HepG2 (cell line): ENCODE measurements at regions not wholly inside any gene's neighbourhood (a gene's known extent, or its start where the extent isn't known, plus 50 kb on each side); places are given as distances from the start of the nearest gene placed in this dataset.

Experiments
- ATAC-seq: fragments of 200-7000 bp; cut with Tn5 transposase; 3 replicates; pipeline ENCODE4 v1.9.1; 2020; ENCODE audit warnings: mild to moderate bottlenecking, moderate library complexity
- BruUV-seq: library from RNA; stranded (reverse); fragments of 400-500 nt; replicated peaks from 2 replicates; lab custom pipeline; 2021; lab: Mats Ljungman, UMichigan
- CTCF ChIA-PET: fragments of 300-600 bp; formaldehyde crosslinking; extraction: SDS; loops from one replicate; lab custom pipeline; 2021; ENCODE audit warnings: low total read pairs, inconsistent platforms, low intra/inter-chr PET ratio; lab: Yijun Ruan, JAX
- POLR2A ChIA-PET: fragments of 350-600 bp; sonication (Branson Sonifier 250); formaldehyde crosslinking; loops from one replicate; lab custom pipeline; 2020; ENCODE audit warnings: antibody characterized with exemption, inconsistent platforms; lab: Yijun Ruan, JAX
- DNase-seq: peaks from one replicate; pipeline ENCODE4 v3.0.0-alpha.2; 2015; ENCODE audit warnings: low spot score
- FAIRE-seq: peaks from 3 replicates; lab custom pipeline; 2011; peaks lifted over from hg19 to GRCh38; lab: Jason Lieb, UNC
- H2AFZ ChIP-seq: one replicate; pipeline ENCODE4 v1.6.1; 2011; ENCODE audit warnings: low read length, inconsistent platforms
- H3K27ac ChIP-seq: fragments of 300-600 bp; 3 replicates; pipeline ENCODE4 v1.8.0; 2011; ENCODE audit warnings: mixed run types, mild to moderate bottlenecking, mixed read lengths, low read length, inconsistent platforms; ENCODE audit not compliant: insufficient read depth; ENCODE audit errors: extremely low read length
- H3K27me3 ChIP-seq, 2 experiments: fragments of 200-600 bp in 1 of 2; 2 replicates in 1 of 2; 3 replicates in 1 of 2; pipeline versions ENCODE4 v1.6.0 to v1.8.0; 2011; ENCODE audit warnings: low read length in 2 of 2, mild to moderate bottlenecking in 2 of 2, moderate library complexity in 2 of 2, inconsistent platforms in 1 of 2; ENCODE audit not compliant: insufficient read depth in 2 of 2, control insufficient read depth in 1 of 2
- H3K36me3 ChIP-seq, 2 experiments: fragments of 200-600 bp in 1 of 2; replicated peaks in 1 of 2; 2 replicates in 1 of 2; 3 replicates in 1 of 2; pipeline versions ENCODE4 v1.5.1 to v1.8.0; 2011; ENCODE audit warnings: low read length in 2 of 2, inconsistent platforms in 1 of 2; ENCODE audit not compliant: insufficient read depth in 2 of 2, control insufficient read depth in 1 of 2
- H3K4me1 ChIP-seq: 2 replicates; pipeline ENCODE4 v1.5.1; 2012; ENCODE audit warnings: low read length, inconsistent platforms; ENCODE audit not compliant: insufficient read depth
- H3K4me2 ChIP-seq: 2 replicates; pipeline ENCODE4 v1.6.0; 2011; ENCODE audit warnings: low read depth, low read length, inconsistent platforms
- H3K4me3 ChIP-seq, 3 experiments: fragments of 200-600 bp in 1 of 3; sonication (generic), shearing (Covaris generic) in 1 of 3; replicated peaks in 1 of 3; 2 replicates each; pipeline ENCODE4 v1.5.1; 2011 to 2016; ENCODE audit warnings: low read length in 3 of 3, inconsistent platforms in 2 of 3, low read depth in 2 of 3, mild to moderate bottlenecking in 2 of 3, control low read depth in 1 of 3, mixed read lengths in 1 of 3; ENCODE audit not compliant: insufficient read depth in 1 of 3
- H3K79me2 ChIP-seq: one replicate; pipeline ENCODE4 v1.6.1; 2011; ENCODE audit warnings: low read length, inconsistent platforms; ENCODE audit not compliant: insufficient read depth
- H3K9ac ChIP-seq: 2 replicates; pipeline ENCODE4 v1.6.0; 2011; ENCODE audit warnings: mild to moderate bottlenecking, low read depth, low read length, inconsistent platforms; ENCODE audit not compliant: insufficient read depth
- H3K9me3 ChIP-seq: 2 replicates; pipeline ENCODE4 v1.5.1; 2012; ENCODE audit warnings: mild to moderate bottlenecking, low read length
- H4K20me1 ChIP-seq: 2 replicates; pipeline ENCODE4 v1.6.0; 2011; ENCODE audit warnings: inconsistent platforms, mild to moderate bottlenecking, low read length, moderate library complexity; ENCODE audit not compliant: insufficient read depth
- ARNT2 ChIP-seq: sonication (generic); formaldehyde crosslinking; IDR thresholded peaks from 2 replicates; pipeline ENCODE4 v1.8.0; 2022; ENCODE audit warnings: mild to moderate bottlenecking, low read depth, missing genetic modification reagents, moderate library complexity
- KLF6 ChIP-seq: IDR thresholded peaks from 2 replicates; pipeline ENCODE4 v1.8.0; 2016; ENCODE audit warnings: missing biosample characterization, missing genetic modification reagents
- SOX5 ChIP-seq: IDR thresholded peaks from 2 replicates; pipeline ENCODE4 v1.6.1; 2016; ENCODE audit warnings: borderline replicate concordance
- SOX6 ChIP-seq, 2 experiments: fragments of 450-650 bp in 1 of 2; sonication (generic) in 1 of 2; formaldehyde crosslinking in 1 of 2; IDR thresholded peaks; 2 replicates each; pipeline versions ENCODE4 v1.4.0 to v1.6.1; 2017 to 2020; ENCODE audit warnings: antibody characterized with exemption in 1 of 2, mild to moderate bottlenecking in 1 of 2, missing genetic modification reagents in 1 of 2
- STAG1 ChIP-seq: sonication (generic); formaldehyde crosslinking; IDR thresholded peaks from 2 replicates; pipeline ENCODE4 v1.4.0; 2020; ENCODE audit warnings: missing genetic modification reagents
- STAT5B ChIP-seq: sonication (generic); formaldehyde crosslinking; IDR thresholded peaks from 2 replicates; pipeline ENCODE4 v1.4.0; 2020; ENCODE audit warnings: missing genetic modification reagents
- TMF1 ChIP-seq: sonication (generic); formaldehyde crosslinking; IDR thresholded peaks from 2 replicates; pipeline ENCODE4 v1.8.1; 2022; ENCODE audit warnings: low read depth, missing genetic modification reagents
- ZNF496 ChIP-seq: sonication (generic); formaldehyde crosslinking; IDR thresholded peaks from 2 replicates; pipeline ENCODE4 v1.8.1; 2023; ENCODE audit warnings: mild to moderate bottlenecking, moderate library complexity, missing genetic modification reagents; ENCODE audit not compliant: insufficient replicate concordance
- ZNF704 ChIP-seq: sonication (generic); formaldehyde crosslinking; IDR thresholded peaks from 2 replicates; pipeline ENCODE4 v1.8.1; 2023; ENCODE audit warnings: mild to moderate bottlenecking, inconsistent platforms, moderate library complexity, missing genetic modification reagents, borderline replicate concordance
- ZNF737 ChIP-seq: sonication (generic); formaldehyde crosslinking; IDR thresholded peaks from 2 replicates; pipeline ENCODE4 v1.5.0; 2020; ENCODE audit warnings: missing genetic modification reagents, mild to moderate bottlenecking, borderline replicate concordance
- WGBS: methylation state at CpG from one replicate; pipeline ENCODE4 v1.1.6; 2017; ENCODE audit warnings: low lambda C conversion rate; 5-methylcytosine and 5-hydroxymethylcytosine counted together
- in situ Hi-C: cut with HindIII; loops from 2 replicates; pipeline ENCODE4 v1.10.0; 2017; ENCODE audit warnings: low pct_unique_long_range_greater_than_20kb; ENCODE audit not compliant: extremely low pct_ligation_motif_present
- intact Hi-C: fragments of 100-400 bp; cut with micrococcal nuclease; formaldehyde crosslinking; loops from one replicate; pipeline ENCODE4 v1.10.0; 2022; ENCODE audit not compliant: unreplicated experiment
- TF ChIP-seq, protein P1 (sequence below): sonication (generic); formaldehyde crosslinking; IDR thresholded peaks from 2 replicates; pipeline ENCODE4 v1.4.0; 2020; ENCODE audit warnings: mild to moderate bottlenecking, missing genetic modification reagents, borderline replicate concordance
- TF ChIP-seq, protein P2 (sequence below): sonication (generic); formaldehyde crosslinking; IDR thresholded peaks from 2 replicates; pipeline ENCODE4 v1.5.0; 2020; ENCODE audit warnings: missing genetic modification reagents

- DNase-seq = no peak
- Histone ChIP-seq H3K4me1 (no peaks in the 10 kb centered on the region), H3K27ac (no peak overlapping the region), H3K79me2 (no peaks in the 10 kb centered on the region), H3K9me3 (no peaks in the 10 kb centered on the region), H3K9ac (no peak overlapping the region), H3K36me3 (no peaks in the 10 kb centered on the region), H3K4me2 (no peak overlapping the region), H2AFZ (no peak overlapping the region), H3K4me3 (no peak overlapping the region), H3K27me3 (peaks cover 10 to 55% of the 10 kb centered on the region in 2 experiments; a peak in 4 of 5 replicates), H4K20me1 (no peaks in the 10 kb centered on the region)
- no peak for ATAC-seq
- POLR2A ChIA-PET = no interaction called here
- 4% methylated on average over 9 of the region's 9 CpGs for WGBS
- BruUV-seq = no TSS peak
- no peak for TF ChIP-seq ZNF737 (CRISPR knock-in tag)
- TF ChIP-seq SOX6 (IDR thresholded peaks at IDR 0.05) = no peak
- no peak for TF ChIP-seq SOX6 (CRISPR knock-in tag; IDR thresholded peaks at IDR 0.05)
- TF ChIP-seq, protein P1, sequence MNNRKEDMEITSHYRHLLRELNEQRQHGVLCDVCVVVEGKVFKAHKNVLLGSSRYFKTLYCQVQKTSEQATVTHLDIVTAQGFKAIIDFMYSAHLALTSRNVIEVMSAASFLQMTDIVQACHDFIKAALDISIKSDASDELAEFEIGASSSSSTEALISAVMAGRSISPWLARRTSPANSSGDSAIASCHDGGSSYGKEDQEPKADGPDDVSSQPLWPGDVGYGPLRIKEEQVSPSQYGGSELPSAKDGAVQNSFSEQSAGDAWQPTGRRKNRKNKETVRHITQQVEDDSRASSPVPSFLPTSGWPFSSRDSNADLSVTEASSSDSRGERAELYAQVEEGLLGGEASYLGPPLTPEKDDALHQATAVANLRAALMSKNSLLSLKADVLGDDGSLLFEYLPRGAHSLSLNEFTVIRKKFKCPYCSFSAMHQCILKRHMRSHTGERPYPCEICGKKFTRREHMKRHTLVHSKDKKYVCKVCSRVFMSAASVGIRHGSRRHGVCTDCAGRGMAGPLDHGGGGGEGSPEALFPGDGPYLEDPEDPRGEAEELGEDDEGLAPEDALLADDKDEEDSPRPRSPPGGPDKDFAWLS = no peak
- no peak for TF ChIP-seq ARNT2 (CRISPR knock-in tag)
- TF ChIP-seq ZNF704 (CRISPR knock-in tag) = no peak
- TF ChIP-seq STAT5B (CRISPR knock-in tag) = no peak
- TF ChIP-seq, protein P2, sequence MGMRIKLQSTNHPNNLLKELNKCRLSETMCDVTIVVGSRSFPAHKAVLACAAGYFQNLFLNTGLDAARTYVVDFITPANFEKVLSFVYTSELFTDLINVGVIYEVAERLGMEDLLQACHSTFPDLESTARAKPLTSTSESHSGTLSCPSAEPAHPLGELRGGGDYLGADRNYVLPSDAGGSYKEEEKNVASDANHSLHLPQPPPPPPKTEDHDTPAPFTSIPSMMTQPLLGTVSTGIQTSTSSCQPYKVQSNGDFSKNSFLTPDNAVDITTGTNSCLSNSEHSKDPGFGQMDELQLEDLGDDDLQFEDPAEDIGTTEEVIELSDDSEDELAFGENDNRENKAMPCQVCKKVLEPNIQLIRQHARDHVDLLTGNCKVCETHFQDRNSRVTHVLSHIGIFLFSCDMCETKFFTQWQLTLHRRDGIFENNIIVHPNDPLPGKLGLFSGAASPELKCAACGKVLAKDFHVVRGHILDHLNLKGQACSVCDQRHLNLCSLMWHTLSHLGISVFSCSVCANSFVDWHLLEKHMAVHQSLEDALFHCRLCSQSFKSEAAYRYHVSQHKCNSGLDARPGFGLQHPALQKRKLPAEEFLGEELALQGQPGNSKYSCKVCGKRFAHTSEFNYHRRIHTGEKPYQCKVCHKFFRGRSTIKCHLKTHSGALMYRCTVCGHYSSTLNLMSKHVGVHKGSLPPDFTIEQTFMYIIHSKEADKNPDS = no peak
- TF ChIP-seq TMF1 (CRISPR knock-in tag) = no peak
- no peak for TF ChIP-seq ZNF496 (CRISPR knock-in tag)
- no peak for TF ChIP-seq STAG1 (CRISPR knock-in tag)
- TF ChIP-seq SOX5 = no peak
- TF ChIP-seq KLF6 (CRISPR knock-in tag) = no peak
- CTCF ChIA-PET = no interaction called here
- in situ Hi-C loops = no loop called here
- no peak for FAIRE-seq
- intact Hi-C loops = no loop called here
Observed at GRCh38 chr16:86442703-86443102, 67.6 kb upstream of the FOXF1 start.
